IgD-negative memory B cell (primary cell): ENCODE measurements at regions not wholly inside any gene's neighbourhood (a gene's known extent, or its start where the extent isn't known, plus 50 kb on each side); places are given as distances from the start of the nearest gene placed in this dataset.
"Not testable (repeated sequence)": the region's sequence is repeated elsewhere in the genome, so short reads cannot be mapped to it uniquely, and the experiment has no call there.

Experiments used
- H3K27ac Mint-ChIP-seq, 3 donors: one replicate each; pipeline ENCODE4 v1.8.0; 2020 to 2022; ENCODE audit warnings: mild to moderate bottlenecking in 3 of 3, mixed read lengths in 3 of 3, moderate library complexity in 1 of 3
- H3K27me3 Mint-ChIP-seq: one replicate; pipeline ENCODE4 v1.8.0; 2021; ENCODE audit warnings: mixed read lengths
- H3K36me3 Mint-ChIP-seq: one replicate; pipeline ENCODE4 v1.8.0; 2020; ENCODE audit warnings: mild to moderate bottlenecking, mixed read lengths
- H3K4me1 Mint-ChIP-seq, 3 donors: one replicate each; pipeline ENCODE4 v1.8.0; 2020 to 2022; ENCODE audit warnings: mixed read lengths in 3 of 3, mild to moderate bottlenecking in 1 of 3
- H3K4me3 Mint-ChIP-seq, 4 donors: one replicate each; pipeline ENCODE4 v1.8.0; 2020 to 2022; ENCODE audit warnings: mild to moderate bottlenecking in 4 of 4, mixed read lengths in 4 of 4, moderate library complexity in 3 of 4
- H3K9me3 Mint-ChIP-seq, 3 donors: one replicate each; pipeline ENCODE4 v1.8.0; 2020 to 2021; ENCODE audit warnings: mixed read lengths in 3 of 3, mild to moderate bottlenecking in 1 of 3

GRCh38 chr3:94398036-94398435 is 335.2 kb downstream of the NSUN3 start:
- Mint-ChIP-seq H3K36me3 (no peaks in the 10 kb centered on the region), H3K27me3 (no peaks in the 10 kb centered on the region), H3K9me3 (peaks cover 0 to 7% (median 0%) of the 10 kb centered on the region in 3 donors), H3K27ac (no peak overlapping the region), H3K4me1 (no peaks in the 10 kb centered on the region), H3K4me3 (no peak overlapping the region)

GRCh38 chr3:94401466-94401865 is 338.6 kb downstream of the NSUN3 start:
- H3K4me1 Mint-ChIP-seq = peaks cover 0 to 2% (median 0%) of the 10 kb centered on the region in 3 donors
- no peak overlapping the region for H3K27ac Mint-ChIP-seq
- H3K4me3 Mint-ChIP-seq = no peak overlapping the region
- no peaks in the 10 kb centered on the region for H3K27me3 Mint-ChIP-seq
- H3K9me3 Mint-ChIP-seq = peaks cover 0 to 7% (median 0%) of the 10 kb centered on the region in 3 donors
- H3K36me3 Mint-ChIP-seq = no peaks in the 10 kb centered on the region

DNA sequence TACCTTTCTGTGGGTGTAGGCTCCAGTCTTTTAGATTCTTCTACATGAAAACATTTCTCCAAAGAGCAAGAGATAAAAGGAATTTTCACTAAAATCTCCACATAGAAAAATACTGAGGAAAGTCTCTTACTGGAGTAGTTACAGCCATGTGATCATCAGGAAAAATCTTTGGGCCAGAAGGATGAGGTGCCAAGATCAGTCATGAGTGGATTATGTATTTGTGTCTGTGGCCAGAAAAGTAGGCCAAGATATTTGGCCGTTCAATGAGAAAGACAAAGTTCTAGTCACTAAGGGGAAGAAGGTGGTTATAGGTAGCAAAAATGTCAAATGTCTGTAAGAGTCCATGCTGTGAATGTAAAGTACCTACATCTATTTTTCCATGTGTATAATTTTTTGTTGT is 339.3 kb downstream of the NSUN3 start:
- no peak overlapping the region for H3K4me3 Mint-ChIP-seq
- H3K4me1 Mint-ChIP-seq = peaks cover 0 to 2% (median 0%) of the 10 kb centered on the region in 3 donors
- H3K27ac Mint-ChIP-seq = no peak overlapping the region
- no peaks in the 10 kb centered on the region for H3K36me3 Mint-ChIP-seq
- H3K27me3 Mint-ChIP-seq = no peaks in the 10 kb centered on the region
- peaks cover 0 to 7% (median 0%) of the 10 kb centered on the region in 3 donors for H3K9me3 Mint-ChIP-seq

DNA sequence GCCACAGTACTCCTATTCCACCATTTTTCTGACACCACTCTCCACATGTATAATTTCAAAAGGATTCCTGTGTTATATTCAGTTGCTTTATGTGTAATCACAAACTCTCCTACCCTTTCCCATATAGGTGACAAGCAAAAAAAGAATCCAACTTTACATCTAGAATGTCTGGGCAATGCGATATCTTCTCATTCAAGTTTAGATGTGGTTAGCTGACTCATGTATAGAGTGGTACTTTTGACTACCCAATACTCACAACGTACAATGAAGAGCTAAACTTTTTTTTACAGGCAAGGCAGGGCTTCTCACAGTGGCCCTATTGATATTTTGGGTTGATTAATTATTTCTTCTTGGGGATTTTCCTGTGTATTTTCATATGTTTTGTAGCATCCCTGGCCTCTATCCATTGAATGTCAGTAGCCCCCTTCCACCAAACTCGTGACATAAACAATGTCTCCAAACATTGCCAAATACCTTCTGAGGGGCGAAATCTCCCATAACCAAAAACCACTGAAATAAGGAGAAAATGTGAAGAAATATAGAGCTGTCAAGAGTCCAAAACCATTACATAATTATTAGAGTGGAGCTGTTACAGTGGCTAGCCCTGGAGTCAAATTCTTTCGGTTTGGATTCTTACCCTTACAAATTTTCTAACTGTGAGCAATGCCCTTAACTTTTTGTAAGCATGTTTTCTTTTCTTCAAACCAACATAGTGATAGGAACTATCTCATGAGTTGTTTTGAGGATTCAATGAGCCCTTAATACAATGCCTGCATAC is 342.6 kb downstream of the NSUN3 start:
- Mint-ChIP-seq H3K9me3 (peaks cover 0 to 7% (median 2%) of the 10 kb centered on the region in 3 donors), H3K27me3 (no peaks in the 10 kb centered on the region), H3K27ac (no peak overlapping the region), H3K4me1 (peaks cover 0 to 2% (median 0%) of the 10 kb centered on the region in 3 donors), H3K36me3 (no peaks in the 10 kb centered on the region), H3K4me3 (no peak overlapping the region)

DNA sequence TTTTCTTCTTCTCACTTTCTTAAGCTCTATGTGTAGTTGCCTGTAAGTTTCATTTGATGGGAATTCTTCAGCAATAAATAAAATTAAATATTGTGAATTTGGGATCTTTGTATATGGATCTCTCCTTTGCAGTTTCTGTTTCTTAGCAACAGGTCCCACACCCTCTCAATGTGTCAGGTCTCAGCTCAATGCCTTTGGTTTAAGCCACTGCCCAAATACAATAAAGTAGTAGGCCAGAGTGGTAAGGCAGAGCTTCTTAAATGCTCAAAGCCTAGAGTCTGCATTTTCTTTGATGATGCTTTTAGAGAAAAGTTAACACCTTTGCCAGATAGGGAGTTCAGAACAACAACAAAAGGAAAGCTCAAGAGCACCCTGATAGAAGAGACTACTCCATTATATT is 343.7 kb downstream of the NSUN3 start:
- no peaks in the 10 kb centered on the region for H3K27me3 Mint-ChIP-seq
- peaks cover 0 to 3% (median 2%) of the 10 kb centered on the region in 3 donors for H3K9me3 Mint-ChIP-seq
- no peaks in the 10 kb centered on the region for H3K36me3 Mint-ChIP-seq
- no peak overlapping the region for H3K4me3 Mint-ChIP-seq
- H3K27ac Mint-ChIP-seq = no peak overlapping the region
- H3K4me1 Mint-ChIP-seq = peaks cover 0 to 2% (median 0%) of the 10 kb centered on the region in 3 donors

GRCh38 chr3:94412936-94413335 is 350.1 kb downstream of the NSUN3 start:
- not testable (repeated sequence) for H3K4me3 Mint-ChIP-seq, H3K36me3 Mint-ChIP-seq, H3K27me3 Mint-ChIP-seq, H3K9me3 Mint-ChIP-seq, H3K4me1 Mint-ChIP-seq, H3K27ac Mint-ChIP-seq

GRCh38 chr3:94413336-94414108 is 350.7 kb downstream of the NSUN3 start:
- no peaks in the 10 kb centered on the region for H3K36me3 Mint-ChIP-seq
- H3K4me3 Mint-ChIP-seq = no peak overlapping the region
- no peak overlapping the region for H3K27ac Mint-ChIP-seq
- peaks cover 0 to 3% (median 2%) of the 10 kb centered on the region in 3 donors for H3K9me3 Mint-ChIP-seq
- H3K4me1 Mint-ChIP-seq = no peaks in the 10 kb centered on the region
- no peaks in the 10 kb centered on the region for H3K27me3 Mint-ChIP-seq

- no peak overlapping the region for H3K27ac Mint-ChIP-seq
- peaks cover 0 to 3% (median 2%) of the 10 kb centered on the region in 3 donors for H3K9me3 Mint-ChIP-seq
- no peak overlapping the region for H3K4me3 Mint-ChIP-seq
- H3K4me1 Mint-ChIP-seq = no peaks in the 10 kb centered on the region
- no peaks in the 10 kb centered on the region for H3K36me3 Mint-ChIP-seq
- H3K27me3 Mint-ChIP-seq = no peaks in the 10 kb centered on the region
Measured at GRCh38 chr3:94414418-94414817, 351.6 kb downstream of the NSUN3 start.

DNA sequence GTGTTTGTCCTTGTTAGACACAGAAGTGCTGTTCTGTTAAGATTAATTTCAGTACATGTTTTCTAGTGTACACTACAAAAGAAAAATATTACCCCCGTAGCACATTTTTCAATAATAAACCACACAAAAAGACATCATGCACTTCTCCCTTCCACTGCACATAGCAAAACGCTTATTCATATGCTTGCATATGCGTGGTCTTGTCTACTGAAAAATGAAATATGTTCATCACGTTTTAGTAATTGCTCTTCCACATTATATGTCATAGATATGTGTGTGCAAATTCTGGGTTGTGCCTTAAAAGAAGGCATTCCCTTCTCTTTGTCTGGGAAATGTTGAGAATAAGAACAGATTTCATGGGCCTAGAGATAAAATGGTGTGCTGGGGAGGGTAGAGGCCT is 353.9 kb downstream of the NSUN3 start:
- H3K9me3 Mint-ChIP-seq = peaks cover 2 to 9% (median 6%) of the 10 kb centered on the region in 3 donors
- H3K4me1 Mint-ChIP-seq = no peaks in the 10 kb centered on the region
- no peaks in the 10 kb centered on the region for H3K36me3 Mint-ChIP-seq
- no peak overlapping the region for H3K27ac Mint-ChIP-seq
- no peaks in the 10 kb centered on the region for H3K27me3 Mint-ChIP-seq
- H3K4me3 Mint-ChIP-seq = no peak overlapping the region

DNA sequence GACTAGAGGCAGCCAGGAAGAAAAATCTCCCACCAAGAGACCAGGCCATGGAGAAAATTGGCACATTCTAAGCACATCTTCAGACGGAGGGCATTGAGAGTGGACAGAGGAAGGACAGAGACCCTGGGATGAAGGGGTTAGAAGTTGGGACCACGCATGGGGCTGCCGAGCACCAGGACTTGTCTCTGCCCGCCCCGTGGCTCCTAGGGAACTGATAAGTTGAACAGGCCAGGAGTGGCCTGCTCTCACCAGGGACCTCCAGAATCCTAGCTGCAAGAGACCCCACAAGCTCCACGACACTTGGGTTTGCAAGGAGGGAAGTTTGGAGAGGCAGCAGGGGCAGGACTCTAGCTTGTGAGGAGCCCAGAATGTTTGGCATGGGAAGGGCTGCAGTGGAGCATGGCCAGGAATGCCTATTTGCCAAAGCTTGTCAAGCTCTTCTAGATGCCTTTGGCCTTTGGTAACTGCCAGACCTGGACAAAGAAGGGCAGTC is 355.1 kb downstream of the NSUN3 start:
- no peaks in the 10 kb centered on the region for H3K36me3 Mint-ChIP-seq
- peak overlapping the region in 1 of 4 donors; percentile 24 for H3K4me3 Mint-ChIP-seq
- H3K27ac Mint-ChIP-seq = no peak overlapping the region
- no peaks in the 10 kb centered on the region for H3K27me3 Mint-ChIP-seq
- peaks cover 4 to 9% (median 6%) of the 10 kb centered on the region in 3 donors for H3K9me3 Mint-ChIP-seq
- H3K4me1 Mint-ChIP-seq = no peaks in the 10 kb centered on the region

DNA sequence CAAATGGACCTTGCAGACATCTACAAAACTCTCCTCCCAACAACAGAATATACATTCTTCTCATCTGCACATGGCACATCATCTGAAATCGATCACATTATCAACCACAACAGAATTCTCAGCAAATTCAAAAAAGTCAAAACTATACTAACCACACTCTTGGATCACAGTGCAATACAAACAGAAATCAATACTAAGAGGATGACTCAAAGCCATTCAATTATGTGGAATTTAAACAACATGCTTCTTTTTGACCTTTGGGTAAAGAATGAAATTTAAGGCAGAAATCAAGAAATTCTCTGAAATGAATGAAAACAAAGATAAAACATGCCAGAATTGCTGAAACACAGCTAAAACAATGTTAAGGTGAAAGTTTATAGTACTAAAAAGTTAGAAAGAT is 358.1 kb downstream of the NSUN3 start:
- Mint-ChIP-seq H3K4me3 (no peak overlapping the region), H3K4me1 (no peaks in the 10 kb centered on the region), H3K9me3 (peaks cover 6 to 16% (median 8%) of the 10 kb centered on the region in 3 donors), H3K27me3 (no peaks in the 10 kb centered on the region), H3K36me3 (no peaks in the 10 kb centered on the region), H3K27ac (no peak overlapping the region)

- H3K27me3 Mint-ChIP-seq = no peaks in the 10 kb centered on the region
- no peak overlapping the region for H3K27ac Mint-ChIP-seq
- no peaks in the 10 kb centered on the region for H3K4me1 Mint-ChIP-seq
- H3K4me3 Mint-ChIP-seq = no peak overlapping the region
- H3K9me3 Mint-ChIP-seq = peaks cover 5 to 21% (median 11%) of the 10 kb centered on the region in 3 donors
- no peaks in the 10 kb centered on the region for H3K36me3 Mint-ChIP-seq
Measured at GRCh38 chr3:94423578-94423977, 360.7 kb downstream of the NSUN3 start.

- peaks cover 0 to 6% (median 3%) of the 10 kb centered on the region in 3 donors for H3K9me3 Mint-ChIP-seq
- H3K36me3 Mint-ChIP-seq = no peaks in the 10 kb centered on the region
- H3K4me1 Mint-ChIP-seq = no peaks in the 10 kb centered on the region
- no peaks in the 10 kb centered on the region for H3K27me3 Mint-ChIP-seq
- no peak overlapping the region for H3K27ac Mint-ChIP-seq
- H3K4me3 Mint-ChIP-seq = no peak overlapping the region
Measured at GRCh38 chr3:94429517-94429916, 366.7 kb downstream of the NSUN3 start.

DNA sequence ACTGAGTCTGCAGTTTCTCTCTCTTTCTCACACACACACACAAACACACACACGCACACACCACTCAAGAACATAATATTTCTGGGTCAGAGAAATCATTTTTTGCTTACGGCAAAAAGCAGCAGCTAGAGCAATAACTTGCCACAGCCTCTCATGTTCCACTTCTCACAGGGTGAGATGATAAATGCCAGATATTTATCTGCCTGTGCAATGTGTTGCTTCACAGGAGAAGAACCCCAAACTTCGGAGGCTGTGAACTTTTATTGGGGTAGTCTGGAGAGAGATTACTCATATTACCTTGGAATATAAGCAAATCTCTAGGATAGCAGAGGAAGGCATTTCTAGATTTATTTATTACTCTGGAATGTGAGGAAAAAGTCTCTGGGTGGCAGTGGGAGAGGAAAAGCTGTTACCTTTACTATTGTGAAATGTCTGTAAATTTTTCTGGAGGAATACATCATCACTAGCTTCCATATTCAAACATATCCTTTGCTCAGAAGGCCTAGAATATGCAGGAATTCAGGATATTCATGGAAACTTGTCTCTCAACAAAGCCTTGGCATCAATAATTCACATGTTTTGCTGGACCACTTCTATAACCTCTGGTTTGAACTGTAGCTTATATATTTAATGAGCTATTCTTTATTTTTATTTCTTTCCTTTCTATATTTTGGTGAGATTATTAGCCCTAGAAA is 369.2 kb downstream of the NSUN3 start:
- Mint-ChIP-seq H3K4me1 (no peaks in the 10 kb centered on the region), H3K36me3 (no peaks in the 10 kb centered on the region), H3K27me3 (no peaks in the 10 kb centered on the region), H3K27ac (no peak overlapping the region), H3K4me3 (no peak overlapping the region), H3K9me3 (no peaks in the 10 kb centered on the region)

DNA sequence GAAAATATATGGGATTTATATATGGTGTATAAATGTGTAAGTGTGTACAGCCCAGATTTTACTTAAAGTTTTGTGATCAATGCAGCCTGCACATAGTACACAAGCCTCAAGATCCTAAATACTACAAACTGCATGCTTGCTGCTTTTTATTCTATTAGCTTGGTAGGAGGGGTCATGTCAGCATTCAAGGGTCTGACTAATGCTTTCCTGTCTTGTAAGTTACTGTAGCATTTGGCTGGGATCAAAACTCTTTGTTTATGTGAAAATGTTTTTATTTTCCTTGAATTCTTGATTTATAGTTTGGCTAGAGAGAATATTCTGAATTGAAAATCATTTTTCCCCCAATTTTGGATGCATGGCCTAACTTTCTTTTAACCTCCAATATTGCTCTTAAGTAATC is 370.9 kb downstream of the NSUN3 start:
- Mint-ChIP-seq H3K36me3 (no peaks in the 10 kb centered on the region), H3K4me1 (no peaks in the 10 kb centered on the region), H3K27ac (no peak overlapping the region), H3K9me3 (peaks cover 0 to 7% (median 3%) of the 10 kb centered on the region in 3 donors), H3K27me3 (no peaks in the 10 kb centered on the region), H3K4me3 (no peak overlapping the region)
